ENCODE measurements at regions not wholly inside any gene's neighbourhood (a gene's known extent, or its start where the extent isn't known, plus 50 kb on each side); places are given as distances from the start of the nearest gene placed in this dataset.

GRCh38 chr12:126776026-126776655, 1490.8 kb upstream of the TMEM132C start:
- TF ChIP-seq CTCF (IDR thresholded peaks at IDR 0.05; ENCODE audit: low read depth, low read length), result no peak
- TF ChIP-seq POLR2A (IDR thresholded peaks at IDR 0.05; ENCODE audit: extremely low read depth, insufficient read length), result no peak
